ENCODE measurements at regions not wholly inside any gene's neighbourhood (a gene's known extent, or its start where the extent isn't known, plus 50 kb on each side); places are given as distances from the start of the nearest gene placed in this dataset.

DNA sequence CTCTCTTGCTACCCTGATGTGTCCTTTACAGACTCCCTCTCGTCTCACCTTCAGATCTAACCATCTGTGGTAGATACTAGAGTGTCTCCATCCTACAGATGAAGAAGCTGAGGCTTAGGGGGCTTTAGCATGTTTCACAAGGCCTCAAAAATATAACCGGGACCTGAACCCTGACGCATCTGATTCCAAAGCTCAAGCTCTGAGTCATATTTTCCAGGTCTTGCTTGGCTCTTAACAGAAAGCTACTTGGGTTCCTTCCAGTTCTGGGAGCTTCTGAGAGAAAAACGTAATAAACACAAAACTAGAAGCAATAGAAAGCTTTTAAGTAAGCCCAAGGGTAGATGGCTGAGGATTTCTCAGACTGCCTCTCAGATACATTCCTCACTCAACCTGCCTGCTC lies 224.3 kb upstream of the EEF2KMT start:
- TF ChIP-seq, protein P1, sequence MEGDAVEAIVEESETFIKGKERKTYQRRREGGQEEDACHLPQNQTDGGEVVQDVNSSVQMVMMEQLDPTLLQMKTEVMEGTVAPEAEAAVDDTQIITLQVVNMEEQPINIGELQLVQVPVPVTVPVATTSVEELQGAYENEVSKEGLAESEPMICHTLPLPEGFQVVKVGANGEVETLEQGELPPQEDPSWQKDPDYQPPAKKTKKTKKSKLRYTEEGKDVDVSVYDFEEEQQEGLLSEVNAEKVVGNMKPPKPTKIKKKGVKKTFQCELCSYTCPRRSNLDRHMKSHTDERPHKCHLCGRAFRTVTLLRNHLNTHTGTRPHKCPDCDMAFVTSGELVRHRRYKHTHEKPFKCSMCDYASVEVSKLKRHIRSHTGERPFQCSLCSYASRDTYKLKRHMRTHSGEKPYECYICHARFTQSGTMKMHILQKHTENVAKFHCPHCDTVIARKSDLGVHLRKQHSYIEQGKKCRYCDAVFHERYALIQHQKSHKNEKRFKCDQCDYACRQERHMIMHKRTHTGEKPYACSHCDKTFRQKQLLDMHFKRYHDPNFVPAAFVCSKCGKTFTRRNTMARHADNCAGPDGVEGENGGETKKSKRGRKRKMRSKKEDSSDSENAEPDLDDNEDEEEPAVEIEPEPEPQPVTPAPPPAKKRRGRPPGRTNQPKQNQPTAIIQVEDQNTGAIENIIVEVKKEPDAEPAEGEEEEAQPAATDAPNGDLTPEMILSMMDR (IDR thresholded peaks at IDR 0.05), result no peak
- POLR2A ChIA-PET, result no interaction called here
- ATAC-seq (no peak), DNase-seq (no peak)
- Mint-ChIP-seq H3K27me3 (peaks cover 1% of the 10 kb centered on the region), H3K9me3 (peaks cover 4% of the 10 kb centered on the region), H3K27ac (no peak overlapping the region), H3K4me3 (no peak overlapping the region), H3K36me3 (ENCODE audit: low read depth) (no peaks in the 10 kb centered on the region), H3K4me1 (ENCODE audit: low read depth) (no peaks in the 10 kb centered on the region)
- intact Hi-C loops (cut with micrococcal nuclease), result no loop called here
- CTCF ChIA-PET, result no interaction called here

DNA sequence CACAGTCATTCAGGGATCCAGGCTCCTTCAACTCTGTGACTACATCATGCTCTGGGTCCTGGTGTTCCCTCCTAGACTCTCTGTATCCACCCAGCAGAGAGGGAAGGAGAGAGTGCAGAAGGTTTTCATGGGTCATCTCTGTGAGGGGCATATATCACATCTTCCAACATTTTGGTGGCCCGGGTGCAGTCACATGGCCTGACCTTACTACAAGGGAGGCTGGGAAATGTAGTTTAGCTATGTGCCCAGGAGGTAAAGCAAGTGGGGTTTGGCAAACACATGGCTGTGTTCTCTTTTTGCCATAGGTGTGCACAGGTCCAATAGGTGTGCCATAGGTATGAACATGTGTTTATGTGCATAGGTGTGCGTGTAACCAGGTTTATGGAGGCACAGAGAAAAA lies 222.2 kb upstream of the EEF2KMT start:
- Mint-ChIP-seq H3K36me3 (ENCODE audit: low read depth) (no peaks in the 10 kb centered on the region), H3K27me3 (peaks cover 1% of the 10 kb centered on the region), H3K9me3 (peaks cover 4% of the 10 kb centered on the region), H3K4me3 (no peak overlapping the region), H3K27ac (no peak overlapping the region), H3K4me1 (ENCODE audit: low read depth) (no peaks in the 10 kb centered on the region)
- intact Hi-C loops (cut with micrococcal nuclease), result no loop called here
- ChIA-PET POLR2A (no interaction called here), CTCF (no interaction called here)
- no peak for DNase-seq
- TF ChIP-seq, protein P1 (IDR thresholded peaks at IDR 0.05), result no peak
- no peak for ATAC-seq

DNA sequence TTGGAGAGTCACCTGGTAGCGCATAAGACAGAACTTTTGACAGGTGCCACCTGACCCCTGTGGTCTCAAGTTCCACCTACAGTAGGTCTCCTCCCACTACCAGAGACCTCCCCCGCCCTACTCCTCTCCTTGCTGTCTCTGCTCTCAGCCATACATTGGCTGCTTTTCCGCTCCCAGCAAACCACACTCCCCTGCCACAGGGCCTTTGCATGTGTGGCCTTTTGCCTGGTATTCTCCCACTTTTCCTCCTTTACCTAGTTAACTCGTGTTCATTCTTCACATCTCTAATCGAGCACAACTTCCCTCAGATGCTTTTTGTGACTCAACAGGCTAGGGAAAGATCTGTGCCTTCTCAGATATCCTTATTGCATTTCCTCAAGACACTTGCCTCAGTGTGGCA lies 218.3 kb upstream of the EEF2KMT start:
- ATAC-seq (no peak), DNase-seq (no peak)
- Mint-ChIP-seq H3K36me3 (ENCODE audit: low read depth) (no peaks in the 10 kb centered on the region), H3K4me1 (ENCODE audit: low read depth) (no peaks in the 10 kb centered on the region), H3K4me3 (no peak overlapping the region), H3K27me3 (no peaks in the 10 kb centered on the region), H3K9me3 (peaks cover 4% of the 10 kb centered on the region), H3K27ac (no peak overlapping the region)
- ChIA-PET POLR2A (no interaction called here), CTCF (no interaction called here)
- intact Hi-C loops (cut with micrococcal nuclease), result no loop called here
- TF ChIP-seq, protein P1 (IDR thresholded peaks at IDR 0.05), result no peak

DNA sequence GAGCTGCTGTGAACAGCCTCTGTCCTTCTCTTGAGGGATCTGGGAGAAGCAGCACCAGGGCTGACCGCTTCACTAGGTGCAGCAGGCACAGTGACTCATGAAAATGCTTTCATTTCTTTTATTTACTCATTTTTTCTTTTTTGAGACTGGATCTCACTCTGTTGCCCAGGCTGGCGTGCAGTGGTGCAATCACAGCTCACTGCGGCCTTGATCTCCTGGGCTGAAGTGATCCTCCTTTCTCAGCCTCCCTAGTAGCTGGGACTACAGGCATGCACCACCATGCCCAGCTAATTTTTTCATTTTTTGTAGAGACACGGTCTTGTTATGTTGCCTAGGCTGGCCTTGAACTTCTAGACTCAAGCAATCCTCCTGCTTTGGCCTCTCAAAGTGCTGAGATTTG lies 216.8 kb upstream of the EEF2KMT start:
- no peak for ATAC-seq
- no peak for DNase-seq
- Mint-ChIP-seq H3K27ac (no peak overlapping the region), H3K36me3 (ENCODE audit: low read depth) (no peaks in the 10 kb centered on the region), H3K27me3 (no peaks in the 10 kb centered on the region), H3K4me3 (no peak overlapping the region), H3K9me3 (no peaks in the 10 kb centered on the region), H3K4me1 (ENCODE audit: low read depth) (no peaks in the 10 kb centered on the region)
- intact Hi-C loops (cut with micrococcal nuclease), result no loop called here
- ChIA-PET CTCF (no interaction called here), POLR2A (no interaction called here)
- TF ChIP-seq, protein P1 (IDR thresholded peaks at IDR 0.05), result no peak

DNA sequence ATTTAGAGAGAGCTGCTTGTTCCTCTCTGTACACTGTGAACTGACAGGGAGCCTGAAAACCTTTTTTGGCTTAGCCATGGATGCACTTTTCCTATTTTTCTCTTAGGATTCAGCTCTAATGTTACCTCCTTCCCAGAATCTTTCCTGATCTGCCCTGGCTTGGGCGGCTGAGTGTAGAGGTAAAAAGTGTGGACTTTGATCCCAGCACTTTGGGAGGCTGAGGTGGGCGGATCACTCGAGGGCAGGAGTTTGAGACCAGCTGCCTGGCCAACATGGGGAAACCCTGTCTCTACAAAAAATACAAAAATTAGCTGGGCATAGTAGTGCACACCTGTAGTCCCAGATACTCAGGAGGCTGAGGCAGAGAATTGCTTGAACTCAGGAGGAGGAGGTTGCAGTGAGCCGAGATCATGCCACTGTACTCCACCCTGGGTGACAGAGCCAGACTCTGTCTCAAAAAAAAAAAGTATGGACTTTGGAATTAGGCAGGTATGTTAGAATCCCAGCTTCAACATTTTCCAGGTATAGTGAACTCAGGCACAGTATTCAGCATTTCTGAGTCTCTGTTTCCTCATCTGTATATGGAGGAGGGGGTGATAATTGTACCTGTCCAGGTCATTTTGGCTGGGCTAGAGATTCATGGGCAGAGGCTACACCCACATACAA lies 212.5 kb upstream of the EEF2KMT start:
- POLR2A ChIA-PET, result no interaction called here
- TF ChIP-seq, protein P1 (IDR thresholded peaks at IDR 0.05), result no peak
- peaks cover 6% of the 10 kb centered on the region for H3K9me3 Mint-ChIP-seq
- ATAC-seq, result no peak
- no peaks in the 10 kb centered on the region for H3K4me1 Mint-ChIP-seq (ENCODE audit: low read depth)
- no peaks in the 10 kb centered on the region for H3K36me3 Mint-ChIP-seq (ENCODE audit: low read depth)
- CTCF ChIA-PET, result no interaction called here
- no peak overlapping the region for H3K4me3 Mint-ChIP-seq
- intact Hi-C loops (cut with micrococcal nuclease), result no loop called here
- H3K27me3 Mint-ChIP-seq, result peaks cover 1% of the 10 kb centered on the region
- H3K27ac Mint-ChIP-seq, result no peak overlapping the region
- no peak for DNase-seq

Data from activated CD8-positive, alpha-beta T cell treated with anti-CD3 and anti-CD28 coated beads for 36 hours (primary cell).